ENCODE measurements at regions not wholly inside any gene's neighbourhood (a gene's known extent, or its start where the extent isn't known, plus 50 kb on each side); places are given as distances from the start of the nearest gene placed in this dataset.

GRCh38 chr12:19890024-19890423 is 450.7 kb downstream of the AEBP2 start:
- intact Hi-C loops (cut with micrococcal nuclease) = loop anchor here (5.0 kb wide), 1 partner anchor 148 kb away; no protein-coding TSS in a partner anchor
- CTCF ChIA-PET = no interaction called here
- H3K4me2 ChIP-seq (ENCODE audit: low read length) = no peak overlapping the region

More at GRCh38 chr12:19890024-19890423, 450.7 kb downstream of the AEBP2 start:
- ChIA-PET RAD21 (ENCODE audit: low non-redundant PET in 1 of 2, low total read pairs in 2 of 2, uncharacterized antibody in 2 of 2, unreplicated experiment in 2 of 2) (no interaction called here), POLR2A (no interaction called here)
- BruUV-seq (replicated peaks) = no TSS peak
- no peaks in the 10 kb centered on the region for H3K36me3 ChIP-seq (ENCODE audit: control insufficient read depth in 1 of 2, insufficient read depth in 2 of 2, low read length in 2 of 2)
- no peaks in the 10 kb centered on the region for H3K27me3 ChIP-seq (ENCODE audit: insufficient read depth, low read length)
- H4K20me1 ChIP-seq (ENCODE audit: insufficient read depth) = no peaks in the 10 kb centered on the region
- H2AFZ ChIP-seq (ENCODE audit: low read depth, low read length, poor library complexity, severe bottlenecking) = no peak overlapping the region
- H3K9ac ChIP-seq (ENCODE audit: low read length) = no peak overlapping the region
- H3K27ac ChIP-seq (ENCODE audit: low read depth, low read length) = no peak overlapping the region
- no peaks in the 10 kb centered on the region for H3K9me3 ChIP-seq (ENCODE audit: control insufficient read depth in 1 of 2, insufficient read depth in 1 of 2, low read depth in 1 of 2, low read length in 2 of 2)
- ATAC-seq (no peak), DNase-seq (ENCODE audit: low read depth, low spot score) (no peak)
- H3K4me3 ChIP-seq (replicated peaks in 1 of 2; ENCODE audit: low read depth in 1 of 2, low read length in 2 of 2) = no peak overlapping the region
- H3K4me1 ChIP-seq (ENCODE audit: control insufficient read depth in 1 of 2, insufficient read depth in 2 of 2, low read length in 2 of 2) = no peaks in the 10 kb centered on the region
- no peaks in the 10 kb centered on the region for H3K79me2 ChIP-seq (ENCODE audit: insufficient read depth, low read length)
- TF ChIP-seq POLR2AphosphoS5 (IDR thresholded peaks at IDR 0.05; ENCODE audit: low read depth, low read length) (no peak), TCF7L2 (IDR thresholded peaks at IDR 0.05; ENCODE audit: borderline replicate concordance, extremely low read depth, insufficient read depth, insufficient read length) (no peak), JUND (IDR thresholded peaks at IDR 0.05) (no peak), CBX3 (IDR thresholded peaks at IDR 0.05; ENCODE audit: low read depth) (no peak), YY1 (IDR thresholded peaks at IDR 0.05; ENCODE audit: extremely low read depth, insufficient replicate concordance, low read depth, low read length) (no peak), CTCF (IDR thresholded peaks at IDR 0.05 in 2 of 3, conservative IDR thresholded peaks at IDR 0.05 in 1 of 3; ENCODE audit: borderline replicate concordance in 1 of 3, insufficient read depth in 1 of 3, low read depth in 2 of 3, low read length in 2 of 3) (no peak), CEBPB (IDR thresholded peaks at IDR 0.05; ENCODE audit: low read depth) (no peak), ELF1 (IDR thresholded peaks at IDR 0.05; ENCODE audit: borderline replicate concordance, low read depth) (no peak), EZH2phosphoT487 (IDR thresholded peaks at IDR 0.05; ENCODE audit: borderline replicate concordance) (no peak), EGR1 (IDR thresholded peaks at IDR 0.05; ENCODE audit: low read depth) (no peak), SRF (IDR thresholded peaks at IDR 0.05; ENCODE audit: low read depth) (no peak), ATF3 (IDR thresholded peaks at IDR 0.05) (no peak), ZFX (IDR thresholded peaks at IDR 0.05) (no peak), RAD21 (IDR thresholded peaks at IDR 0.05; ENCODE audit: low read depth) (no peak)
- H3K9me2 ChIP-seq (ENCODE audit: insufficient read depth) = no peaks in the 10 kb centered on the region
